GM23338 (cell line): ENCODE measurements at regions not wholly inside any gene's neighbourhood (a gene's known extent, or its start where the extent isn't known, plus 50 kb on each side); places are given as distances from the start of the nearest gene placed in this dataset.
"Not testable (repeated sequence)": the region's sequence is repeated elsewhere in the genome, so short reads cannot be mapped to it uniquely, and the experiment has no call there.

ENCODE experiments used
- ATAC-seq: fragments of 200-7000 bp; cut with Tn5 transposase; 3 replicates; pipeline ENCODE4 v1.9.1; 2020
- DNase-seq: peaks from one replicate; pipeline ENCODE4 v3.0.0-alpha.2; 2015; ENCODE audit warnings: low spot score
- H2AFZ ChIP-seq: fragments of 200-600 bp; sonication (generic); 2 replicates; pipeline ENCODE4 v1.8.0; 2016; ENCODE audit warnings: antibody characterized with exemption, mild to moderate bottlenecking, moderate library complexity
- H3F3A ChIP-seq: fragments of 200-600 bp; sonication (generic); replicated peaks from 2 replicates; pipeline ENCODE4 v1.8.0; 2017; ENCODE audit warnings: antibody characterized with exemption, mixed run types, low read depth
- H3K27ac ChIP-seq: fragments of 200-600 bp; sonication (generic); 2 replicates; pipeline ENCODE4 v1.6.1; 2016; ENCODE audit warnings: low read depth
- H3K27me3 ChIP-seq: fragments of 200-600 bp; sonication (generic); 2 replicates; pipeline ENCODE4 v1.8.0; 2016; ENCODE audit warnings: mild to moderate bottlenecking, mixed run types, moderate library complexity; ENCODE audit not compliant: insufficient read depth
- H3K36me3 ChIP-seq: fragments of 200-600 bp; sonication (generic); 2 replicates; pipeline ENCODE4 v1.8.0; 2016; ENCODE audit warnings: mild to moderate bottlenecking; ENCODE audit not compliant: insufficient read depth
- H3K4me1 ChIP-seq: fragments of 200-600 bp; sonication (generic); 2 replicates; pipeline ENCODE4 v1.8.0; 2016; ENCODE audit warnings: mild to moderate bottlenecking, moderate library complexity; ENCODE audit not compliant: insufficient read depth
- H3K4me2 ChIP-seq: fragments of 200-600 bp; sonication (generic); 2 replicates; pipeline ENCODE4 v1.7.1; 2017; ENCODE audit warnings: mixed run types
- H3K4me3 ChIP-seq: fragments of 200-600 bp; sonication (generic); 2 replicates; pipeline ENCODE4 v1.6.1; 2016; ENCODE audit warnings: mixed run types
- H3K79me2 ChIP-seq: fragments of 200-600 bp; sonication (generic); replicated peaks from 2 replicates; pipeline ENCODE4 v1.8.0; 2017; ENCODE audit warnings: mild to moderate bottlenecking; ENCODE audit not compliant: insufficient read depth
- H3K9me2 ChIP-seq: fragments of 200-600 bp; sonication (generic); 2 replicates; pipeline ENCODE4 v1.8.0; 2017; ENCODE audit not compliant: insufficient read depth
- H4K20me1 ChIP-seq: fragments of 200-600 bp; sonication (generic); replicated peaks from 2 replicates; pipeline ENCODE4 v1.8.0; 2017; ENCODE audit warnings: mild to moderate bottlenecking; ENCODE audit not compliant: insufficient read depth
- H3K27ac Mint-ChIP-seq: 2 replicates; pipeline ENCODE4 v1.8.0; 2020; ENCODE audit warnings: inconsistent platforms, mild to moderate bottlenecking, moderate library complexity, mixed read lengths
- H3K27me3 Mint-ChIP-seq: 3 replicates; pipeline ENCODE4 v1.8.0; 2022; ENCODE audit warnings: low read depth, mild to moderate bottlenecking, moderate library complexity, mixed read lengths, inconsistent platforms; ENCODE audit not compliant: insufficient read depth, poor library complexity
- H3K36me3 Mint-ChIP-seq: 3 replicates; pipeline ENCODE4 v1.8.0; 2021; ENCODE audit warnings: low read depth, mild to moderate bottlenecking, inconsistent platforms, moderate library complexity, mixed read lengths
- H3K4me1 Mint-ChIP-seq: 3 replicates; pipeline ENCODE4 v1.8.0; 2020; ENCODE audit warnings: mild to moderate bottlenecking, inconsistent platforms, mixed read lengths
- H3K4me3 Mint-ChIP-seq: 3 replicates; pipeline ENCODE4 v1.8.0; 2021; ENCODE audit warnings: moderate library complexity, mild to moderate bottlenecking, inconsistent platforms, mixed read lengths
- H3K9me3 Mint-ChIP-seq: 3 replicates; pipeline ENCODE4 v1.8.0; 2020; ENCODE audit warnings: moderate library complexity, mild to moderate bottlenecking, inconsistent platforms, mixed read lengths
- CREB1 ChIP-seq: fragments of 250-450 bp; sonication (Bioruptor Pico); IDR thresholded peaks from 2 replicates; pipeline ENCODE4 v1.5.0; 2020; ENCODE audit warnings: low read depth, mild to moderate bottlenecking, moderate library complexity
- CTCF ChIP-seq, 2 experiments: fragments of 200-600 bp in 1 of 2; sonication (generic) in 1 of 2; conservative IDR thresholded peaks; 2 replicates each; pipeline versions ENCODE4 v1.5.1 to v1.6.1; 2016 to 2017; ENCODE audit warnings: antibody characterized with exemption in 2 of 2, low read depth in 2 of 2, mild to moderate bottlenecking in 2 of 2, moderate library complexity in 1 of 2
- JUNB ChIP-seq: IDR thresholded peaks from one replicate; pipeline ENCODE4 v1.6.1; 2016; ENCODE audit warnings: antibody characterized with exemption; ENCODE audit not compliant: unreplicated experiment
- NANOG ChIP-seq: IDR thresholded peaks from 2 replicates; pipeline ENCODE4 v1.6.1; 2016; ENCODE audit warnings: antibody characterized with exemption, borderline replicate concordance
- POLR2AphosphoS5 ChIP-seq: IDR thresholded peaks from 2 replicates; pipeline ENCODE4 v1.6.1; 2016; ENCODE audit warnings: antibody characterized with exemption, low read depth
- STAT1 ChIP-seq: IDR thresholded peaks from one replicate; pipeline ENCODE4 v1.6.1; 2016; ENCODE audit warnings: antibody characterized with exemption; ENCODE audit not compliant: unreplicated experiment
- ZNF331 ChIP-seq: fragments of 250-450 bp; sonication (Bioruptor Pico); IDR thresholded peaks from 2 replicates; pipeline ENCODE4 v1.5.0; 2020; ENCODE audit warnings: low read depth, mild to moderate bottlenecking, moderate library complexity
- ZNF462 ChIP-seq: fragments of 250-450 bp; sonication (Bioruptor Pico); IDR thresholded peaks from 2 replicates; pipeline ENCODE4 v1.5.0; 2020; ENCODE audit warnings: mild to moderate bottlenecking, moderate library complexity

- TF ChIP-seq CTCF (conservative IDR thresholded peaks at IDR 0.05; ENCODE audit: low read depth in 2 of 2) (no peak), NANOG (no peak), STAT1 (no peak)
Observed at GRCh38 chr1:244773513-244773912, 61.9 kb upstream of the COX20 start (continued).

GRCh38 chr1:244776783-244777182, 58.7 kb upstream of the COX20 start:
- H3K9me2 ChIP-seq, H3K4me3 Mint-ChIP-seq, H3K36me3 Mint-ChIP-seq, H3F3A ChIP-seq, H3K36me3 ChIP-seq, H3K4me1 Mint-ChIP-seq, DNase-seq, H2AFZ ChIP-seq, H3K4me2 ChIP-seq, H3K79me2 ChIP-seq, H3K27ac ChIP-seq, H3K27ac Mint-ChIP-seq, H3K4me1 ChIP-seq, ATAC-seq, H3K4me3 ChIP-seq, H4K20me1 ChIP-seq, H3K27me3 Mint-ChIP-seq, H3K27me3 ChIP-seq: not testable (repeated sequence)
- H3K9me3 Mint-ChIP-seq = peaks cover 16% of the 10 kb centered on the region; the same call in 2 of the 3 replicates

- no peak for TF ChIP-seq CREB1
- H3K9me3 Mint-ChIP-seq = peaks cover 16% of the 10 kb centered on the region; the same call in 2 of the 3 replicates
- no peaks in the 10 kb centered on the region for H3K4me1 ChIP-seq
- H3K4me1 Mint-ChIP-seq = no peaks in the 10 kb centered on the region; the same call in 2 of the 3 replicates
- no peak overlapping the region for H3K27ac Mint-ChIP-seq
- no peak overlapping the region for H2AFZ ChIP-seq
- H3F3A ChIP-seq = no peaks in the 10 kb centered on the region
- H3K36me3 Mint-ChIP-seq = no peaks in the 10 kb centered on the region; the same call in 2 of the 3 replicates
- H3K79me2 ChIP-seq = no peaks in the 10 kb centered on the region
- H3K27ac ChIP-seq = no peak overlapping the region
- no peak overlapping the region for H3K4me2 ChIP-seq
- H3K36me3 ChIP-seq = no peaks in the 10 kb centered on the region
- H3K4me3 ChIP-seq = no peak overlapping the region
- DNase-seq (no peak), ATAC-seq (no peak)
- H4K20me1 ChIP-seq = no peaks in the 10 kb centered on the region
- H3K27me3 ChIP-seq = no peaks in the 10 kb centered on the region
- no peaks in the 10 kb centered on the region; the same call in 1 of the 2 replicates for H3K9me2 ChIP-seq
- H3K4me3 Mint-ChIP-seq = no peak overlapping the region
- H3K27me3 Mint-ChIP-seq = peaks cover 6% of the 10 kb centered on the region
Observed at GRCh38 chr1:244778344-244778743, 57.1 kb upstream of the COX20 start.

GRCh38 chr1:244779410-244779809, 56.0 kb upstream of the COX20 start:
- DNase-seq = no peak
- TF ChIP-seq ZNF462 (CRISPR knock-in tag) (no peak), NANOG (no peak), STAT1 (no peak), JUNB (no peak), ZNF331 (CRISPR knock-in tag) (no peak), POLR2AphosphoS5 (no peak)

More at GRCh38 chr1:244779410-244779809, 56.0 kb upstream of the COX20 start:
- Histone ChIP-seq H3K4me3 (no peak overlapping the region), H3K27ac (no peak overlapping the region), H3K4me1 (no peaks in the 10 kb centered on the region), H3K4me2 (no peak overlapping the region), H3K79me2 (no peaks in the 10 kb centered on the region), H3K36me3 (no peaks in the 10 kb centered on the region), H3K9me2 (no peaks in the 10 kb centered on the region), H3K27me3 (no peaks in the 10 kb centered on the region), H4K20me1 (no peaks in the 10 kb centered on the region), H3F3A (no peaks in the 10 kb centered on the region), H2AFZ (no peak overlapping the region)
- ATAC-seq = no peak
- H3K4me1 Mint-ChIP-seq = no peaks in the 10 kb centered on the region; the same call in 2 of the 3 replicates
- no peaks in the 10 kb centered on the region; the same call in 2 of the 3 replicates for H3K36me3 Mint-ChIP-seq
- peaks cover 6% of the 10 kb centered on the region for H3K27me3 Mint-ChIP-seq
- peaks cover 11% of the 10 kb centered on the region; the same call in 2 of the 3 replicates for H3K9me3 Mint-ChIP-seq
- H3K27ac Mint-ChIP-seq = no peak overlapping the region
- no peak overlapping the region for H3K4me3 Mint-ChIP-seq
